ENCODE measurements at regions not wholly inside any gene's neighbourhood (a gene's known extent, or its start where the extent isn't known, plus 50 kb on each side); places are given as distances from the start of the nearest gene placed in this dataset.

DNA sequence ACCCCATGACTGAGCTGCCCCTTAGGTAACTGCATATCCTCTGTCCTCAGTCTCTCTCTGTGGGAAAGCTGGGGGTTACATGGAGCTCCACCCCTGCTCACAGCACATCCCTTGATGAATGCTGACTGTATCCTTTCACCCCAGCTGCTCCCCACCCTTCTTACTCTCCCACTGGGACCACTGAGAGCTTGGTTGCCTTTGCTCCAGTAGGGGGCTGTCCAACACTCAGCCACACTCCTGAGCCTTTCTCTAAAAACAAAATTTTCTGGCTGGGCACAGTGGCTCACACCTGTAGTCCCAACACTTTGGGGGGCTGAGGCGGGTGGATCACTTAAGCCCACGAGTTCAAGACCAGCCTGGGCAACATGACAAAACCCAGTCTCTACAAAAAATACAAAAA lies 55.4 kb upstream of the EPCAM start:
- no peak for TF ChIP-seq POLR2A (IDR thresholded peaks at IDR 0.05)
- TF ChIP-seq, protein P1, sequence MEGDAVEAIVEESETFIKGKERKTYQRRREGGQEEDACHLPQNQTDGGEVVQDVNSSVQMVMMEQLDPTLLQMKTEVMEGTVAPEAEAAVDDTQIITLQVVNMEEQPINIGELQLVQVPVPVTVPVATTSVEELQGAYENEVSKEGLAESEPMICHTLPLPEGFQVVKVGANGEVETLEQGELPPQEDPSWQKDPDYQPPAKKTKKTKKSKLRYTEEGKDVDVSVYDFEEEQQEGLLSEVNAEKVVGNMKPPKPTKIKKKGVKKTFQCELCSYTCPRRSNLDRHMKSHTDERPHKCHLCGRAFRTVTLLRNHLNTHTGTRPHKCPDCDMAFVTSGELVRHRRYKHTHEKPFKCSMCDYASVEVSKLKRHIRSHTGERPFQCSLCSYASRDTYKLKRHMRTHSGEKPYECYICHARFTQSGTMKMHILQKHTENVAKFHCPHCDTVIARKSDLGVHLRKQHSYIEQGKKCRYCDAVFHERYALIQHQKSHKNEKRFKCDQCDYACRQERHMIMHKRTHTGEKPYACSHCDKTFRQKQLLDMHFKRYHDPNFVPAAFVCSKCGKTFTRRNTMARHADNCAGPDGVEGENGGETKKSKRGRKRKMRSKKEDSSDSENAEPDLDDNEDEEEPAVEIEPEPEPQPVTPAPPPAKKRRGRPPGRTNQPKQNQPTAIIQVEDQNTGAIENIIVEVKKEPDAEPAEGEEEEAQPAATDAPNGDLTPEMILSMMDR (IDR thresholded peaks at IDR 0.05), result no peak

All from stomach (tissue), 4 donors.